GM19438 (cell line): ENCODE measurements at regions not wholly inside any gene's neighbourhood (a gene's known extent, or its start where the extent isn't known, plus 50 kb on each side); places are given as distances from the start of the nearest gene placed in this dataset.

ENCODE experiments used
- ATAC-seq: cut with Tn5 transposase; IDR thresholded peaks from one replicate; pipeline ENCODE4 v1.9.1; 2021; ENCODE audit warnings: low read depth; ENCODE audit not compliant: unreplicated experiment

DNA sequence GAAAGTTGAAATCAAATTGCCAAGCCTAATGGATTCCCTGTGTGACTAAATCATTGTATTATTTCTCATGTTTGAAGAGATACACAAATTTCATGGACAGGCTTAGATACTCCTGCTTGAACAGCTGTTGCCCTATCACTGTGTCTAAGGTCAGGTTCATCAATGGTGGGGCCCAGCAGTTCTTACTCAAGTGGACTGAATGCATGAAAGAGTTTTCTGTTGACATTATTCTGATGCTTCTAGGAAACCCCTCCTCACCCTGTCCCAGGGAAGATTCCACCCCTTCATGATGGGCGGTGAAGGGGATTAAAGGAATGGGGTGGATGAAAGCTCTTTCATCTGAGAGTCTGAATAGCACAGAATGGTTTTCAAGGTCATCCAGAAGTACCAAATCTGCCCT lies 148.8 kb downstream of the INO80D start:
- ATAC-seq = no peak

DNA sequence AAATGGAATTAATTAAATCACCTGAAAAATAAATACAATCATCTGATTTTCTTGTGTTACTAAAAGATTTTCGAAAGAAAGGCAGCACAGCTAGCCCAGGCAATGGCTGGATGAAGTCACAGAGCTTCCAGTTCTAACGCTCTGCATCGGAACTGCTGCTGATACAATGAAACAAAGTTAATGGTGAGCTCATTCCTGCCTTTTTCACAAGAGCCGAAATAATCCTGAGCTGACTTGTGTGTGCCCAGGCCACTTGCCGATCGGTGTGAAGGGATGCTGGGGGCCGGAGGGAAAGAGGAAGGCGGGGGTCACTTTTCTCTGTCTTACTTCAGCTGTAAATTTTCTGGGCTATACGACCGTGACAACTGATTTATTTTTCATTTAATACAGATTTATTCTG lies 149.5 kb downstream of the INO80D start:
- no peak for ATAC-seq

DNA sequence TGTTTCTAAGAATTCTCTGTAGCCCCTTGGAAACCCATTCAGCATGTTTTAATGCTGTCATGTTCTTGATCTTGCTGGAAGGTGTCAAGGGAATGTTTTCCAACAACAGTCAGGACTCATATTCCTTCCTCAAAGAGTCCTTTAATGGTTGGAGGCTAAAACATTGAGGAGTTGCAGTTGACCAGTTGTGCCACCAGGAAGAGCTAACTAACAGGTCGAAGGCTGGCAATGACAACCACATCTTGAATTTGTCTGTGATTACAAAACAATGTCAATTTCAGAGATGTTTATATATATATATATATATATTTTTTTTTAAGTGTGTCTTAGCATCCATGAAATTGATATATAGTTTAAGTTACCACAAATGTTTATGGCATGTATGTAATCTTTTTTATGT lies 151.5 kb downstream of the INO80D start:
- no peak for ATAC-seq

DNA sequence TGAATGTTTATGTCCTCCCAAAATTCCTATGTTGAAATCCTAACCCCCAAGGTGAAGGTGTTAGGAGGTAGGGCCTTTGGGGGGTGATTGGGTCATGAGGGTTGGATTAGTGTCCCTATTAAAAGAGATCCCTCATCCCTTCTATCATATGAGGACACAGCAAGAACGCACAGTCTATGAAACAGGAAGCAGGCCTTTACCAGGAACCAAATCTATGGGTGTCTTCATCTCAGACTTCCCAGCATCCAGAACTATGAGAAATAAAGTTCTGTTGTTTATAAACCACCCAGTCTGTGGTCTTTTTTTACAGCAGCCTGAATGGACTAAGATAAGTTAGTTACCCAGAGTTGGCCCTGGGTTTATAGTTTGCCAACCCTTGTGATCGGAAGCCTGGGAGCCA lies 153.1 kb downstream of the INO80D start:
- ATAC-seq = no peak

DNA sequence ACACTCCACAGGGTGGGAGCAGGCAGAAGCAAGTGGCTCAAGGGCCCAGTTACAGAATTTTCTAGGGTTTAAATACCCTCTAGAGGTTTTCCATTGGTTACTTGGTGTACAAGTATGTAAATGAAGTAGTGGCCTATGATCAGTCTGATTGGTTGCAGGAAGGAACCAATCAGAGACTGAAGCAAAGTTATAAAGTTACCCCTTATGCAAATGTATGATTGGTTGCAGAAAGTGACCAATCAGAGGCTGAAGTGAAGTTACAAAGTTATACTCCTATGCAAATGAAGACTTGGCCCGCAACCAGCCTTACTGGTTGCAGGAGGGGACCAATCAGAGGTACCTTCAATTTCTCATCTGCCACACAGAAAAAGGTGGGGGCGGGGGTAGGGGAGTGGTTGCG lies 154.6 kb downstream of the INO80D start:
- no peak for ATAC-seq

DNA sequence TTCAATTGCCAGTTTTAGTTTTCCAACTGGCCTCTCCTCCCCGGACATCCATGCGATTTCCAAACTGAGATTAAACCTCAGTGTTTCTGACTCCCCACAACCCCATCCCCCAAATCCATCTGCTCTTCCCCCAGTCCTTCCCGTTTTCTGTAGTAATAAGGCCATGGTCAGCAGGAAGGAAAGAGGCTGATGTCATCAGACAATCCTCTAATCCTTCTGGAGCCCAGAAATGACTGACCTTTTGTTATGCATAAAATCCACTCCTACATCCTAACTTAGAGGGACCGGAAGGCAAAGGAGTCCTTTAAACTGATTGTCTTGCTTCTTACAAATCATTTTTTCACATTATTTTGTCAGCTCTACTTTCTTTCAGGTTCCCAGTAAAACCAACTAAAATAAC lies 155.8 kb downstream of the INO80D start:
- no peak for ATAC-seq

DNA sequence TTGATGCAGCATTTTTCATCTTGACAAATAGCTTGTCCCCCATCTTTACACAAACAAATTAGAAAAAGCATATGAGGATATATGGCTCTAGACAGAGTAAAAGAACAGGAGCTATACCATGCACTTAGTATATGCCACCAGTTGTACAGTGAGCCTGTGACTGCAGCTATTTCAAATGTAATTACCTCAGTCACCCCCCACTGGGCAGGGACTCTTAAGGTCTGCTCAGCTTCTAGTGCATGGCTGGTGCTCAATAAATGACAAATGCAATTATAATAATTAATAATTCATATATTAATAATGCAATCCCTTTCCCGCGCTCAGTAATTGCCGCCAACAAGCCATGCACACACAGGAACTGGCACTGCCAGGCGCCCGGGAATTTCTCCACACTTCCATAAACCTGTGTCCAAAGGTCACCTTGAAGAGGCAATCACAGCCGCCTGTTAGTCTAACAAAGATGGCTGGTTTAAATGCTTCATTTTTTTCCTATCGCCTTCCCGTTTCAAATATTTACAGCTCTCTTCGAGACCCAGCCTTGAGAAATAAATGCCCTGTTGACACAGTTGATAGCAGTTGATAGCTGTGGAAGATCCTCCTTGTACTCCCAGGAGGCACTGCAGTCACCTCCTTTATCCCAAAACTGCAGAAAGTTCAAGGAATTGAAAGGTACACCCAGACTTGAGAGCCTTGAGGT lies 156.6 kb downstream of the INO80D start:
- no peak for ATAC-seq

DNA sequence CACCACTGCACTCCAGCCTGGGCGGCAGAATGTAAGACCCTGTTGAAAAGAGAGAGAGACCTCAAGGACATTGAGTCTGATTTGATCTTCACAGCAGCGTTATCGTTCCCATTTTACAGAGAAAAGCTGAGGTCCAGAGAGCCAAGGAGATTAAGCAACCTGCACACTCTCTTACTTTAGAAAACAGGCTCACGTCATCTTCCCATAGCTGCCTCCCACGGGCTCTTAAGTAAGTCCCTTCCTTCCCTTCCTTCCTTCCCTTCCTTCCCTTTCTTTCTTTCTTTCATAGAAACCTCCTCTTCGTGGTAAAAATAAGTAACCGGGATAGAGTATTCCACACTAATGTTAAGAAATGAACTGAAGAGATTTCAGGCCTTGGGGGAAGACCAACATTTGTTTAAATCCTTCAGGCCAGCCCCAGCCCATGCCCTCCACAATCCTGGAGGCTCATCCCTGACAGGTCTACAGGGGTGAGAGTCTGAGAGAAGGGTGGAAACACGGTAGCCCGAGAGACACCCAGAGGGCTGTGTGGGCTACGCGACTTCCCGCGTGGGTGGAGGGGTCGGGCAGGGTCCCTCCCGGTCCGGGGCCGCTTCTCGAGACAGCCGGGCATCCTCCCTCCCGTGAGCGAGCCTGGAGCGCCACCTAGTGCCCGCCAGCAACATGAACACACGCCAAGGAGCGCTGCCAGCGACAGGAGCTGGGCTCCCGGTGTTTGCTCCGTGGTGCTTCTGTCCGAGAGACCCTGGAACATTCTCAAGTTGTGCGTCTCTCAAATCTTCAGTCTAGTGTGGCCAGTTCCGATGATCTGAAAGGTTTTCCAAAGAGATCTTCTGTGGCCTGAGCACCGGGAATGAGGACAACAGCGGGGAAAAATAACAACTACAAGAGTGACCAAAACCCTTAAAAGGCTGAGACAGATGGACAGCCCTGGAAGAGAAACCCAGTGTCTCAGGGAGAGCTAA lies 160.3 kb downstream of the INO80D start:
- peak; percentile 95 for ATAC-seq

DNA sequence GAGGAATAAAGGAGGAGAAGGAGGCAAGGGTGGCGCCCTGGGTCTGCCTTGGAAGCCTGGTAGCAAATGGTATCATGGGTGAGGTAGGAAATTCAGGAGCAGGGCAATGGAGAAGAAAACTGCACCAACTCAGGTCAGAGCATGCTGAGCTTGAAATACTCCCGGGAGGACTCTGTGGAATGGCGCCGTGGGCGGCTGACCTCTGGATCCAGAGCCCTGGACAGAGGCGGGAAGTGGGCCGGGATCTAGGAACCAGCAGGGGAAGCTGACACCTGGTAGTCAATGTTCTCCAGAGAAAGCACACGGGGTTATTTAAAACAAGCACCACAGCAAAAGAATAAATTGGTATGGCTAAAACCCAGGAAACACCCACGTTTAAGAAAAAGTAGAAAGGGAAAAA lies 161.3 kb downstream of the INO80D start:
- no peak for ATAC-seq

DNA sequence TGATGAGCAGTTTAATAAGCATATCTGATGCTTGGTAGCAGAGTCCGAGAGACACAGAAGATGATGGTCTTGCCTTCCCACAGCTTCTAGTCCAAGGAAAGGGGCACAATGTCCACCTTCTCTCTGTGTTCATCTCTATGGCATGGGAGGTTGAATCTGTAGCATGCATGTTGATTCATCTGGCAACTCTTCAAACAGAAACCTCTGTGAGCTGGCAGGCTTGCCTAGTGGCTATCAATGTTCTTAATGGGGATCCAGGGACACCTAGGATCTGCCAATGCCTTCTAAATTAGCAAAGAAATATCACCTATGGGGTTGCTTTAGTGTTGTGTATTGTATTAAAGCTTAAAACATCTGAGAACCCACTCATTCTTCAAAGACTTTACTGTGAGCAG lies 170.8 kb downstream of the INO80D start:
- ATAC-seq = no peak

DNA sequence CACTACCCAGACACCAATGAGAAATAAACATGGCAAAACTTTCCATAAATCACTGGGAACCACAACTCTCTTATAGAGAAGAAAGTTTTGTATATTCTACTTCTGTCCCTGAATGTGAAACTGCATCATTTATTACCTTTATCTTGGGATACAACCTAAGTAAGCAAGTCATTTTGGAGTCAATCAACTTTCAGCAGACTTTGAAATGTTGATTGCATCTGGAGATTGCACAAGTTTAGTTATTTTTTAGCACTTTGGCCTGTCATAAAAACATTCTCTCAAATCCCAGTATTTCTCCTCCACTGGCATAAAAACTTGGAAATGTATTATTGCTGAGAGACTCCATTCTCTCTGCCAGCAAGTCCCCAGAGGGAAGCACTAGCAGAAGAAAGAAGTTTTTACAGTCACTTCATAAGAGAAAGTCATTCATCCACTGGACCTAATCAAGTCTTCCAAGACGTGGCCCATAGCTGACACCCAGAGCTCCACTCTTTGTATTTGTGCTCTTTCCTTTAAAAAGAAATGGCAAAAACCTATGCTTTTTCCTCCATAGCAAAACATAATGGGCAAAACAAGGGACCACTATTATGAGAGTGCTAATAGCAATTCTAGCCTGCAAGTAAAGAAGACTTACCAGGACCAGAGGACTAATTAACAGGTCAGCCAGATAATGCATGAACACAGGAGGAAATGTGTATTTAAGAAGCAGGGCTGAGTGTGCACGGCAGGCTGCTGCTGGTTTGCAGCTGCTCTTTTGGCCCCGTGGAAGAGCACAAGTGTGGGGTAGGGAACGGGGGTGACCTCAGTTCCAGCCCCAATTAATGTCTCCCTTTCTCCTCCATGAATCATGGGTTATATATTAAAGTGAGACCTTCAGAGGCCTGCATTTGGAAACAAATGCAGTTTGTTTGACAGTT lies 171.5 kb downstream of the INO80D start:
- ATAC-seq = no peak

DNA sequence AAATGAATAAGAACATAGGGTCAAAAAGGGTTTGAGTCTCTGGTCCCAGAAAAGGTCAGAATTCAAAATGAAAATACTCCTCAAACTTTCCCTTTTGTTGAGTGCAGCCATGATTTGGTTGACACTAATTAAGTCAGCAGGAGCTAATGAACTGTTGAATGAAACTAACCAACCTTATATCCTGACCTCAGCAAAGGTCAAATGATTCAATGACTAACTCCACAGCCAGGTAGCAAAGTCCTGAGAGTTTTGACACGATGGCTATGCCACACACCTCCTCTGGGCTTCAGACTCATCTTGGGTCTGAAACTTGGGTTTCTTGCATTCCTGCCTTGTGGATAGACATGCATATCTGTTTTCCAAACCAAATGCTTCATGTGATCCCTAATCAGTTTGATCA lies 172.3 kb downstream of the INO80D start:
- ATAC-seq = no peak

DNA sequence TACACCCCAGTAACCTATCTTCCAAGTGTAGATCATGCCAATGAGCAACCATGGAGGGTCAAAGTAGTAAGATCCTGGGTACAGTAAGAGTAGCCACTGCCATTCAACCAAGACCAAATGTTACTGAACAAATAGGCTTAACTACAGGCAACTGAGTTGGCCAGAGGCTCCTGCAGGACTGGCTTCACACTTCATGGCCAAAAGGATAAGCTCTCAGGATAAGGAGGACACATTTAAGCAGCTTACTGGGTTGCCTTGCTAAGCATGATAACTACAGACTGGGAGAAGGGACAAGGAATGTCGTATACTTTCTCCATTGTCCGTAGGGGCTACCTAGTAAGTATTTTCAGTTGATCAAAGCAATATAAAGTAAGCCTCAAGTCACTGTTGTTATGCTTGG lies 174.7 kb downstream of the INO80D start:
- no peak for ATAC-seq

DNA sequence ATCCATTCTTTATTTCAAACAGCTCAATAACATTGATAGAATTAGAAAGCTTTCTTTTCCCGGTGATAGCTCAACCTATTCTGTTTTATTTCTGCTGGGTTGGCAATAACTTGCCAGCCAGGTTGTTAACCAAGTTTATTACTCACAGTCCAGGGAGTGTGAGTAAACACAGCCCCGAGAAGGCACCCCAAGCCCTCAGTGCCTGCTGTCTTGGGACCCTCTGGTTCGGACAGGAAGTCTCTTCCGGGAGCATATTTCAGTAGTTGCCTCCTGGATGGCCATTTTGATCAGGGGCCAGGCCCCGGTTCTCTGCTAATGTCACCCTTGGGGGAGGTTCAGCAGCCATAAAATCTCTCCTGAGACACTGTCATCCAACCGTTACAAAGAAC lies 176.8 kb downstream of the INO80D start:
- no peak for ATAC-seq

DNA sequence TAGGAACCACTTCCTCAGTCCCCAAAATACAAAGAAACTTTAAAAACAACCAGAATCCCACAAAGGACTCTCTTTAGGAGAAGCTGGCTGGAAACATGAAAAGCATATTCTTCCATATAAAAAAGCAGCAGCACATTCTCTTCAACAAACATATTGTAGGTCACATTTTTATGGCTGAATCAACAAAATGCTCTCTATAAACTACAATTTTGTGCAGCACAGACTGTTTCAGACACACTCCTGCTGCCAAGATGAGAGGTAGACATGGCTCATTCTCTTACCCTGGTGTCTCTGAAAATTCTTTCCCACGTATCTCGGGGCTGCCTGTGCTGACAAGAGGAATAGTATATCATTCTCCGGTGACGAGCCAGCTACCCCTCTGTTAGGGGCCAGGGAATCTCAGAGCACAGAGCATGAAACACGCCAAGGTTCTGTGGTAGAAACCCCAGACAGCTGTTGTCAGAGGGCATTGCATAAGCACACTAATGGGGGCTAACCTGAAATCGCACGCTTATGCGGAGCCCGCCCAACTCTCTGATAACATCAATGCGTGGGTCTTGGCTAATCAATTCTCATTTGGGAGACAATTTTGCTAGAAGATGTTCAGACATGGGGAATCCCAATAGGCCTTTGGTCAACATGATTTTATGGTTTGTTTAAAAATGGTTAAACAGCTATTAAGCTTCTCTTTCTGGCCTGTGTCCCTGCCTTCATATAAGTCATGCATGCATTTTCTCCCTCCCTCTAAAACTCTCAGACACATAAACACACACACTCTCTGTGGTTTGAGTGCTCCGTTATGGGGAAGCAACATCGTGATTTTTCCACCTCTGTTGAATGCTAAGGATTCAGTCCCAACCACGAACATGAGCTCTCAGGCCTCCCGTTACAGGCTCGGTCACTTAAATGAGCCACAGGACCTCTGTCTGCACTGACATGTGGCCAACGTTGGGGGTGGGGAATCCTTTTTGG lies 177.5 kb downstream of the INO80D start:
- ATAC-seq = no peak

DNA sequence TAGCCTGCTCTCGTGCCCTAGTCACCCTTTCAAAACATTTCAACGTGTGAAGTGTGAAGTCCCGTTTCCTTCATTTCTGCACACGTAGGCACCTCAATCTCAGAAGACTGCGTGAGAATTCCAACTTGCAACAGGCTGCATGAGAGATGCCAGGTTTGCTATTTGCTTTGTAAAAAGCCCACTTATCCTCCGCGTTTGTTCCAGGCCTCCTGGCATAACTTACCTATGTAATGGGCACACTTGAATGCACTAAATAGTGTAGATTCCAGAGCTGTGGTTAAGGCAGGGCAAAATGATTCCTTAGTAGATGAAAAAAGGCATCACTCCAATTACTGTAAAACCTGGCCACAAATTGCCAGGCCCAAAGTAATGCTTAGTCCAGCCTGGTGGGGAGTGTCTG lies 179.6 kb downstream of the INO80D start:
- no peak for ATAC-seq

DNA sequence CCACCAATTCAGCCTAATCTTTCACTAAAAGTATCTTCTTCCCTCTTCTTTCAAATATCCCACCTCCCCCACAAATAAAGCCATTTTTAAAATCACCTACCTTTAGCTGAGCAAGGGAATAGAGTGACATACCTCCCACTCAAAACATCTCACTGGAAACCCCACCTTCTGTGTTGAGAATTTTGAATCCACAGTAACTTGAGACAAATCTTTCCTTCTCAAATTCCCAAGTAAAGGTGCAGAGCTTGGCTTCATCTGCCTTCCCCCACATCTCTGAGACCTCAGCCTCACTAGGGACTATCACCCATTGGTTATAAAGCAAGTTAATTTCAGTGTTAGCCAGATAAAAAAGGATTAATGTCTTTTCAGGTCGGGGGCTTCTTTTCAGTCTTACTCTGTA lies 180.4 kb downstream of the INO80D start:
- ATAC-seq = no peak

DNA sequence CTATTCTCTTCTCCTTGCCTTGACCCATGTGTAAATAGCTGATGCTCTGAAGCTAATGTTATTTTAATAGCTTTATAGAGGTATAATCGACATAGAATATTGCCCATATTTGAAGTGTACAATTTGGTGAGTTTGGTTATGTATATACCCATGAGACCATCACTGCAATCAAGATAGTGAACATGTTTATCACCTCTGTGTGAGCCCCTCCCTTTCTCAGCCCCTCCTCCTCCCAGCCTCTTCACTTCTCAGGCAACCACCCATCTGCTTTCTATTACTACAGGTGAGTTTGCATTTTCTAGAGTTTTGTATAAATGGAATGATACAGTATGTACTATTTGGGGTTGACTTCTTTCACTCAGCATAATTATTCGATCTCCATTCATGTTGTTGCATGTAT lies 181.1 kb downstream of the INO80D start:
- ATAC-seq = no peak

DNA sequence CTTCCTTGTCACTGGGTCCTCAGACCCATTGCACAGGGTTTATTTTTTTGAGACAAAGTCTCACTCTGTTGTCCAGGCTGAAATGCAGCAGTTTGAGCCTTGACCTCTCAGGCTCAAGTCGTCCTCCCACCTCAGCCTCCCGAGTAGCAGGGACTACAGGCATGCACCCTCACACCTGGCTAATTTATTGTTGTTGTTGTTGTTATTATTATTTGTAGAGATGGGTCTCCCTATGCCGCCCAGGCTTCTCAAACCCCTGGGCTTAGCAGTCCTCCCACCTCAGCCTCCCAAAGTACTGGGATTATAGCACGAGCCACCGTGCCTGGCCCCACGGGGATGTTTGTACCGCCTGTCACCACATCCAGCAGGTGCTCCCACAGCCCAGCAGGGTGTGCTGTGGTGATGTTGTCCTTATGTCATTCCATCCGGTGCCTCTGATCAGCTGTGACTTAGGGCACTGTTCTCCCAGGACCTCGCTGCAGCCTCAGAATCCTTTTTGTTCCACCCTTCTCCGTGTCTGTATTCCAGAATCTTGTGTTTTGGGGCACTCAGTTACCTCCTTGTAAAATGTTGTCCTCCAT lies 182.3 kb downstream of the INO80D start:
- peak; percentile 96 for ATAC-seq

DNA sequence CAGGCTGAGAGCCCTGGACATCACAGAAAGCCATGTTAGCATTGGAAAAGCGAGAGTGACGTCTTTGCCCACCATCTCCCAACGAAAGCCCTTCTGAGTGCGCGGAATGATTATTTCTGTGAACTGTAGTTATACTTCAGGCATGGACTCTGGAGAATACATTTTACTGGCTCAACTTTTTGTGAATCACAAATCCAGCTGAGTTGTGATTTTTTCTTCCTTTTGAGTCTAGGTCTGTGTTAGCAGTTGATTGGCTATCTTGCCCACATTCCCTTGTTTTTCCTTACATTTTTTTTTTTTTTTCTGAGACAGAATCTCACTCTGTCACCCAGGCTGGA lies 183.1 kb downstream of the INO80D start:
- no peak for ATAC-seq
